Erythroblast (primary cell): ENCODE measurements at regions not wholly inside any gene's neighbourhood (a gene's known extent, or its start where the extent isn't known, plus 50 kb on each side); places are given as distances from the start of the nearest gene placed in this dataset.
"Not testable (repeated sequence)": the region's sequence is repeated elsewhere in the genome, so short reads cannot be mapped to it uniquely, and the experiment has no call there.

ENCODE experiments used
- DNase-seq, 2 experiments: peaks; one replicate each; lab custom pipeline; 2025; lab: John Stamatoyannopoulos, UW
- GATA1 ChIP-seq: IDR thresholded peaks from 2 replicates; pipeline ENCODE4 v1.6.1; 2011; ENCODE audit warnings: low read depth, mild to moderate bottlenecking, control low read depth, low read length, moderate library complexity
- POLR2A ChIP-seq: IDR thresholded peaks from 2 replicates; pipeline ENCODE4 v1.6.1; 2011; ENCODE audit warnings: mild to moderate bottlenecking, low read length

GRCh38 chr16:52747088-52747595 is 200.2 kb upstream of the TOX3 start:
- DNase-seq: no peak
- TF ChIP-seq GATA1 (no peak), POLR2A (no peak)

DNA sequence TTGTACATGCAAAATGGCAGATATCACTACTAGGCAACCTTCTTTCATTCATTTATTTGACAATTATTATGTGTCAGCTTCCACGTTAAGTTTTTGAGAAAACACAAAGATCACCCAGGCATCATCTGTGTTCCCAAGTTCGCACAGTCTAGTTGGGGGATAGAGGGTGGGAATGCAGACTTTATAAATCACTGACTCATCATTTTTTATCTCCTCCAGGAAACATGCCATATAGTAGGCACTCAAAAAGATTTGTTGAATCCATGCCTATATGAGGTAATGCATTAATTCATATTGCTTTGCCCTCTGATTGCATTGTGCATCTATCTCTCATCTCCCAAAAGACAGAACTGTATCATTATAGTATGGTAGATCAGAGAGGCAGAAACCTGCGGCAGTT is 196.8 kb upstream of the TOX3 start:
- DNase-seq: no peak
- TF ChIP-seq POLR2A (no peak), GATA1 (no peak)

GRCh38 chr16:52742608-52743170 is 195.7 kb upstream of the TOX3 start:
- DNase-seq: no peak
- TF ChIP-seq POLR2A (no peak), GATA1 (no peak)

- no peak for TF ChIP-seq GATA1
- no peak for TF ChIP-seq POLR2A
- DNase-seq: no peak
Measured at GRCh38 chr16:52742052-52742451, 195.1 kb upstream of the TOX3 start.

GRCh38 chr16:52741351-52741750 is 194.4 kb upstream of the TOX3 start:
- no peak for DNase-seq
- TF ChIP-seq GATA1 (no peak), POLR2A (no peak)

DNA sequence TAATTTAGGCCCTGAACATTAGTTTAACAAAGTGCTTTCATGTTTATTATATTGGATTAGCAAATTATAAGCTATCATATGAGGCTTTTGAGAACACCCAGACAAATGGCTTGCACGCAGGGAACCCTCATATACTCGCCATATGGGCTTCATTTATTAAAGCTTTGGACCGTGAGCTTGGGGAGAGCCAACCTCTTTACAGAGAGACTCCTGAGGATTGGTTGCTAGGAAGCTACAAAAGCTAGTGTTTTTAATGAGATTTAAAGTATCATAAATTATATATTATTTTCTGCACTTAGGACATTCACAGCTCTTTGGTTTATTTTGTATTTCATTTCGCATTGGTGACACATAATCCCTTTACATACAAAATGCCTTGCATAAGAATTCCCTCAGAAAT is 193.8 kb upstream of the TOX3 start:
- no peak for DNase-seq
- no peak for TF ChIP-seq GATA1
- TF ChIP-seq POLR2A: no peak

GRCh38 chr16:52740333-52740732 is 193.4 kb upstream of the TOX3 start:
- no peak for TF ChIP-seq GATA1
- TF ChIP-seq POLR2A: no peak

DNA sequence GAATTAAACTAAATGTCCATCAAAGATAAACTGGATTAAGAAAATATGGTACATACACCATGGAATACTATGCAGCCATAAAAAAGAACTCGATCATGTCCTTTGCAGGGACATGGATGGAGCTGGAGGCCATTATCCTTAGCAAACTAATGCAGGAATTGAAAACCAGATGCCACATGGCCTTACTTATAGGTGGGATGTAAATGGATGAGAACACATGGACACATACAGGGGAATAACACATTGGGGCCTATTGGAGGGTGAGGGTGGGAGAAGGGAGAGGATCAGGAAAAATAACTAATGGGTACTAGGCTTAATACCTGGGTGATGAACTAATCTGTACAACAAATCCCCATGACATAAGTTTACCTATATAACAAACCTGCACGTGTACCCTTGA is 192.0 kb upstream of the TOX3 start:
- not testable (repeated sequence) for DNase-seq

More at GRCh38 chr16:52740333-52740732, 193.4 kb upstream of the TOX3 start:
- DNase-seq: no peak

DNA sequence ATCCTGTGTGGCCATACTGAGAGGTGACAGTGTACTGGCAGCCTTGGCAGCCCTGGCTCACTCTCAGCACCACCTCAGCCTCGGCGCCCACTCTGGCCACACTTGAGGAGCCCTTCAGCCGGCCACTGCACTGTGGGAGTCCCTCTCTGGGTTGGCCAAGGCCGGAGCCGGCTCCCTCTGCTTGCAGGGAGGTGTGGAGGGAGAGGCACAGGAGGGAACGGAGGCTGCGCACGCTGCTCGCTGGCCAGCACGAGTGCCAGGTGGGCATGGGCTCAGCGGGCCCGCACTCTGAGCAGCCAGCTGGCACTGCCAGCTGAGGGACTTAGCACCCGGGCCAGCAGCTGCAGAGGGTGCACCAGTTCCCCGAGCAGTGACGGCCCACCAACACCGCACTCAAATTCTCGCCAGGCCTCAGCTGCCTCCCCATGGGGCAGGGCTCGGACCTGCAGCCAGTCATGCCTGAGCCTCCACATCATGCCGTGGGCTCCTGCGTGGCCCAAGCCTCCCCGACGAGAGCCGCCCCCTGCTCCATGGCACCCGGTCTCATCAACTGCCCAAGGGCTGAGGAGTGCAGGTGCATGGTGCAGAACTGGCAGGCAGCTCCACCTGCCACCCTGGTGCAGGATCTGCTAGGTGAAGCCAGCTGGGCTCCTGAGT is 184.4 kb upstream of the TOX3 start:
- DNase-seq: no peak
- TF ChIP-seq POLR2A (no peak), GATA1 (no peak)

DNA sequence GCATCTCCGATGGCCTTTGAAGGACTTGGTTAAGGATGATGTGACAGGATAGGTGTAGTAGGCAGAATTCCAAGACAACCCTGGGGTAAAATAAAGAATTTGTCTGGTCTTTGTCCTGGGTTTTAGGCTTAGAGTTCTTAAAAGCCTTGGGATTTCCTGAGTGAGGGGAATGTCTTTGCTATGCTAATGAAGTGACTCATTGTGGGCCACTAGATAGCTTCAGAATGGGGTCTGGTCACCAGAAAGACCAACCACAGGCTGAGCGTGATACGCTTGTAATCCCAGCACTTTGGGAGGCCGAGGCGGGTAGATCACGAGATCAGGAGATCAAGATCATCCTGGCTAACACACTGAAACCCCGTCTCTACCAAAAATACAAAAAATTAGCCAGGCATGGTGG is 182.8 kb upstream of the TOX3 start:
- TF ChIP-seq POLR2A: no peak
- TF ChIP-seq GATA1: no peak
- DNase-seq: no peak

GRCh38 chr16:52727849-52728248 is 180.9 kb upstream of the TOX3 start:
- TF ChIP-seq GATA1 (no peak), POLR2A (no peak)
- no peak for DNase-seq

DNA sequence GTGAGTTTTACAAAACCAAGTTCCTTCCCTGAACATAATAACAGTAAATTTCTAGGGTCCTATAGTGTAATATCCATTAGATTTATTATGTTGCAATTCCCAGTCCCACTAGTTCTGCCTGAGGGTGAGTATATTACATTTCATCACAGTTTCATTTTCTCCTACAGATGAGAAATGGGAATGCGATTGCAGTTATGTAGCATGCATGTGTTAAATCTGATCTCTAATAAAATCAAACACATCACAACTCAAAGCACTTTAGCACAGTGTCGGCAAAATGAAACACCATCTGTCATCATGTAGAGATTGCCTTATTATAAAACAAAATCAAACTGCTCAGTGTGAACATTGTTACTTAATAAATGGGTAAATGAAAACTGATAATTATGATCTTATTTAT is 180.5 kb upstream of the TOX3 start:
- DNase-seq: no peak
- TF ChIP-seq GATA1: no peak
- TF ChIP-seq POLR2A: no peak

- DNase-seq: no peak
Measured at GRCh38 chr16:52725461-52725860, 178.5 kb upstream of the TOX3 start.

GRCh38 chr16:52725043-52725442 is 178.1 kb upstream of the TOX3 start:
- no peak for TF ChIP-seq POLR2A
- no peak for TF ChIP-seq GATA1
- DNase-seq: no peak

More at GRCh38 chr16:52725461-52725860, 178.5 kb upstream of the TOX3 start:
- no peak for TF ChIP-seq POLR2A
- no peak for TF ChIP-seq GATA1

- DNase-seq: no peak
- TF ChIP-seq GATA1 (no peak), POLR2A (no peak)
Measured at GRCh38 chr16:52721331-52721730, 174.4 kb upstream of the TOX3 start.
